Lower leg skin (tissue), 3 donors: ENCODE measurements at regions not wholly inside any gene's neighbourhood (a gene's known extent, or its start where the extent isn't known, plus 50 kb on each side); places are given as distances from the start of the nearest gene placed in this dataset.

Experiments
- POLR2A ChIP-seq, 2 donors: fragments of 450-650 bp; IDR thresholded peaks; one replicate each; pipeline ENCODE4 v1.6.1; 2016 to 2017; ENCODE audit warnings: antibody characterized with exemption in 2 of 2, mild to moderate bottlenecking in 1 of 2, moderate library complexity in 1 of 2
- TF ChIP-seq, protein P1 (sequence below), 3 donors: fragments of 450-650 bp; IDR thresholded peaks; one replicate each; pipeline ENCODE4 v1.5.1; 2016; ENCODE audit warnings: antibody characterized with exemption in 3 of 3, mild to moderate bottlenecking in 3 of 3, moderate library complexity in 2 of 3

DNA sequence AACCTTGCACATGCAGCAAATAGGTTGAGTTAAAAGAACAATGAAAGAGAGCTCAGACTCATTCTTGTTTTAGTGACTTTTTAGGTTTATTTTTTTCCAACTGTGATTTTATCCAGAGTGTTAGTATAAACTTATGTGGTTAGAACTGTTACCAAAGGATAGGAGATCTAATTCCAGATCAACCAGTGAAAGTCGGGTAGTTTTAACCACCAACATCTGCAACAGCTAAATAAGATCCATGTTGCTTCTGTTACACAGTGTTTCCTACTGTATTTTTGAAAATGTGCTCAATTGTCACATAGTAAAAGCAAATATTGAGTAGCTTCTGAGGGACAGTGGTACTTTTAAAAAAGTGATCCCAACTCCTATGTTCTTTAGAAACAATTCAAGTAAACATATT, 53.9 kb upstream of the ARGLU1 start:
- TF ChIP-seq POLR2A (IDR thresholded peaks at IDR 0.05), result no peak
- TF ChIP-seq, protein P1, sequence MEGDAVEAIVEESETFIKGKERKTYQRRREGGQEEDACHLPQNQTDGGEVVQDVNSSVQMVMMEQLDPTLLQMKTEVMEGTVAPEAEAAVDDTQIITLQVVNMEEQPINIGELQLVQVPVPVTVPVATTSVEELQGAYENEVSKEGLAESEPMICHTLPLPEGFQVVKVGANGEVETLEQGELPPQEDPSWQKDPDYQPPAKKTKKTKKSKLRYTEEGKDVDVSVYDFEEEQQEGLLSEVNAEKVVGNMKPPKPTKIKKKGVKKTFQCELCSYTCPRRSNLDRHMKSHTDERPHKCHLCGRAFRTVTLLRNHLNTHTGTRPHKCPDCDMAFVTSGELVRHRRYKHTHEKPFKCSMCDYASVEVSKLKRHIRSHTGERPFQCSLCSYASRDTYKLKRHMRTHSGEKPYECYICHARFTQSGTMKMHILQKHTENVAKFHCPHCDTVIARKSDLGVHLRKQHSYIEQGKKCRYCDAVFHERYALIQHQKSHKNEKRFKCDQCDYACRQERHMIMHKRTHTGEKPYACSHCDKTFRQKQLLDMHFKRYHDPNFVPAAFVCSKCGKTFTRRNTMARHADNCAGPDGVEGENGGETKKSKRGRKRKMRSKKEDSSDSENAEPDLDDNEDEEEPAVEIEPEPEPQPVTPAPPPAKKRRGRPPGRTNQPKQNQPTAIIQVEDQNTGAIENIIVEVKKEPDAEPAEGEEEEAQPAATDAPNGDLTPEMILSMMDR (IDR thresholded peaks at IDR 0.05), result no peak
